A549 (cell line): ENCODE measurements at regions not wholly inside any gene's neighbourhood (a gene's known extent, or its start where the extent isn't known, plus 50 kb on each side); places are given as distances from the start of the nearest gene placed in this dataset.
"Not testable (repeated sequence)": the region's sequence is repeated elsewhere in the genome, so short reads cannot be mapped to it uniquely, and the experiment has no call there.

Source experiments
- ATAC-seq, 2 experiments: fragments of 200-7000 bp in 1 of 2; fragments of >200 bp in 1 of 2; cut with Nextera tagmentation in 1 of 2; cut with Tn5 transposase in 1 of 2; 3 replicates each; pipeline versions ENCODE4 v1.8.0 to v1.9.1; 2018 to 2020; ENCODE audit warnings: mild to moderate bottlenecking in 1 of 2, moderate library complexity in 1 of 2
- CTCF ChIA-PET: fragments of 300-600 bp; sonication (Branson Sonifier 250); formaldehyde crosslinking; extraction: SDS; loops from one replicate; lab custom pipeline; 2021; ENCODE audit warnings: antibody characterized with exemption, inconsistent platforms; lab: Yijun Ruan, JAX
- POLR2A ChIA-PET: fragments of 350-600 bp; formaldehyde crosslinking; extraction: SDS; loops from one replicate; lab custom pipeline; 2021; ENCODE audit warnings: antibody characterized with exemption, inconsistent platforms; lab: Yijun Ruan, JAX
- DNase-seq, 2 experiments: peaks; one replicate each; pipeline versions ENCODE4 v3.0.0 to v3.0.0-alpha.2; 2011 to 2016; ENCODE audit warnings: low read depth in 1 of 2, low spot score in 1 of 2
- FAIRE-seq: peaks from 2 replicates; lab custom pipeline; 2011; peaks lifted over from hg19 to GRCh38; lab: Jason Lieb, UNC
- H3K27ac ChIP-seq, 2 experiments: fragments of >200 bp; sonication (Bioruptor Twin); formaldehyde crosslinking; 3 replicates each; pipeline ENCODE4 v1.5.1; 2016 to 2017
- H3K4me1 ChIP-seq: fragments of >200 bp; sonication (Bioruptor Twin); formaldehyde crosslinking; 3 replicates; pipeline ENCODE4 v1.6.1; 2016
- H3K4me2 ChIP-seq: fragments of >200 bp; sonication (Bioruptor Twin); formaldehyde crosslinking; 3 replicates; pipeline ENCODE4 v1.6.1; 2016
- H3K4me3 ChIP-seq: fragments of >200 bp; sonication (Bioruptor Twin); formaldehyde crosslinking; 3 replicates; pipeline ENCODE4 v1.5.1; 2016
- H3K9me3 ChIP-seq: fragments of >200 bp; sonication (Bioruptor Twin); formaldehyde crosslinking; 3 replicates; pipeline ENCODE4 v1.6.1; 2016
- BHLHE40 ChIP-seq: IDR thresholded peaks from 2 replicates; pipeline ENCODE4 v1.6.1; 2012; ENCODE audit warnings: low read depth, low read length, inconsistent platforms
- CBX2 ChIP-seq: fragments of 200-600 bp; sonication (generic); IDR thresholded peaks from 2 replicates; pipeline ENCODE4 v1.6.1; 2016; ENCODE audit warnings: low read depth, mild to moderate bottlenecking, borderline replicate concordance
- E2F6 ChIP-seq: IDR thresholded peaks from 2 replicates; pipeline ENCODE4 v1.6.1; 2012; ENCODE audit warnings: low read depth, borderline replicate concordance
- EHF ChIP-seq: fragments of 250-450 bp; sonication (Bioruptor Pico); IDR thresholded peaks from 2 replicates; pipeline ENCODE4 v1.5.0; 2020; ENCODE audit warnings: mild to moderate bottlenecking
- EHMT2 ChIP-seq: fragments of 200-600 bp; sonication (generic); IDR thresholded peaks from 2 replicates; pipeline ENCODE4 v1.6.1; 2016; ENCODE audit warnings: antibody characterized with exemption, low read depth, mild to moderate bottlenecking, moderate library complexity
- EP300 ChIP-seq, 2 experiments: fragments of >200 bp; sonication (Bioruptor Twin); formaldehyde crosslinking; IDR thresholded peaks; 2 replicates in 1 of 2; 3 replicates in 1 of 2; pipeline ENCODE4 v1.6.1; 2016 to 2017
- HDAC2 ChIP-seq: fragments of 200-600 bp; sonication (generic); IDR thresholded peaks from 2 replicates; pipeline ENCODE4 v1.6.1; 2016
- HES2 ChIP-seq: fragments of >200 bp; sonication (Bioruptor Twin); formaldehyde crosslinking; IDR thresholded peaks from 2 replicates; pipeline ENCODE4 v1.6.1; 2016
- HOXA7 ChIP-seq: fragments of 250-450 bp; sonication (Bioruptor Pico); IDR thresholded peaks from 2 replicates; pipeline ENCODE4 v1.5.0; 2020; ENCODE audit warnings: mild to moderate bottlenecking, moderate library complexity
- HOXB13 ChIP-seq: fragments of 250-450 bp; sonication (Bioruptor Pico); IDR thresholded peaks from 2 replicates; pipeline ENCODE4 v1.5.0; 2020; ENCODE audit warnings: low read depth, mild to moderate bottlenecking, moderate library complexity
- JUNB ChIP-seq: fragments of >200 bp; sonication (Bioruptor Twin); formaldehyde crosslinking; IDR thresholded peaks from 2 replicates; pipeline ENCODE4 v1.6.1; 2016
- KDM1A ChIP-seq: fragments of 200-600 bp; sonication (generic); IDR thresholded peaks from 2 replicates; pipeline ENCODE4 v1.6.1; 2016; ENCODE audit warnings: low read depth, mild to moderate bottlenecking
- KDM5A ChIP-seq: fragments of 200-600 bp; sonication (generic); IDR thresholded peaks from 2 replicates; pipeline ENCODE4 v1.6.1; 2016; ENCODE audit warnings: antibody characterized with exemption, mild to moderate bottlenecking
- MAFK ChIP-seq: fragments of 450-650 bp; IDR thresholded peaks from 2 replicates; pipeline ENCODE4 v1.6.1; 2014; ENCODE audit not compliant: partially characterized antibody
- MYC ChIP-seq: IDR thresholded peaks from 2 replicates; pipeline ENCODE4 v1.6.1; 2012; ENCODE audit warnings: mild to moderate bottlenecking, inconsistent platforms, low read length, improper control_type of control experiment, borderline replicate concordance
- NFE2L2 ChIP-seq: fragments of 150-350 bp; conservative IDR thresholded peaks from 2 replicates; pipeline ENCODE4 v1.6.1; 2014; ENCODE audit warnings: low read length
- NPAS2 ChIP-seq: fragments of 250-450 bp; sonication (Bioruptor Pico); IDR thresholded peaks from 2 replicates; pipeline ENCODE4 v1.8.0; 2022; ENCODE audit warnings: mild to moderate bottlenecking, moderate library complexity, borderline replicate concordance
- POLR2AphosphoS2 ChIP-seq: conservative IDR thresholded peaks from 2 replicates; pipeline ENCODE4 v1.6.1; 2012; ENCODE audit warnings: low read length, improper control_type of control experiment, inconsistent platforms
- RAD21 ChIP-seq, 2 experiments: fragments of >200 bp in 1 of 2; sonication (Bioruptor Twin) in 1 of 2; formaldehyde crosslinking in 1 of 2; IDR thresholded peaks in 1 of 2; conservative IDR thresholded peaks in 1 of 2; 2 replicates in 1 of 2; 3 replicates in 1 of 2; pipeline ENCODE4 v1.6.1; 2012 to 2018; ENCODE audit warnings: inconsistent platforms in 1 of 2
- RCOR1 ChIP-seq: fragments of 150-350 bp; IDR thresholded peaks from 2 replicates; pipeline ENCODE4 v1.6.1; 2014; ENCODE audit warnings: antibody characterized with exemption, low read length, low read depth
- RFX5 ChIP-seq: fragments of 450-650 bp; IDR thresholded peaks from 2 replicates; pipeline ENCODE4 v1.7.1; 2014; ENCODE audit warnings: antibody characterized with exemption, mild to moderate bottlenecking, moderate library complexity
- RNF2 ChIP-seq: fragments of 200-600 bp; sonication (generic); IDR thresholded peaks from 2 replicates; pipeline ENCODE4 v1.6.1; 2016; ENCODE audit warnings: low read depth, mild to moderate bottlenecking, antibody characterized with exemption, moderate library complexity, borderline replicate concordance
- SMC3 ChIP-seq: fragments of >200 bp; sonication (Bioruptor Twin); formaldehyde crosslinking; IDR thresholded peaks from 3 replicates; pipeline ENCODE4 v1.6.1; 2018; ENCODE audit warnings: inconsistent platforms
- TFCP2L1 ChIP-seq: fragments of 250-450 bp; sonication (Bioruptor Pico); IDR thresholded peaks from 2 replicates; pipeline ENCODE4 v1.5.0; 2021; ENCODE audit warnings: mild to moderate bottlenecking
- TP53 ChIP-seq: fragments of 250-450 bp; sonication (Bioruptor Pico); IDR thresholded peaks from 2 replicates; pipeline ENCODE4 v1.5.0; 2021; ENCODE audit warnings: mild to moderate bottlenecking, moderate library complexity
- USF2 ChIP-seq: fragments of 450-650 bp; IDR thresholded peaks from 2 replicates; pipeline ENCODE4 v1.6.1; 2014; ENCODE audit warnings: antibody characterized with exemption
- WGBS: methylation state at CpG from one replicate; pipeline ENCODE4 v1.1.6; 2017; ENCODE audit errors: missing lambda C conversion rate; 5-methylcytosine and 5-hydroxymethylcytosine counted together

GRCh38 chr22:26768952-26769351 lies 111.6 kb downstream of the MIAT start:
- ATAC-seq = no peak
- peaks cover 20% of the 10 kb centered on the region for H3K4me1 ChIP-seq
- FAIRE-seq = no peak
- CTCF ChIA-PET = interaction anchor here (1.2 kb wide), 1 partner anchor 9 kb away, joined by 3 read pairs; no protein-coding TSS in a partner anchor
- no peak overlapping the region for H3K27ac ChIP-seq
- no peak for DNase-seq
- no peak overlapping the region for H3K4me2 ChIP-seq
- no peak for TF ChIP-seq RAD21 (conservative IDR thresholded peaks at IDR 0.05 in 1 of 2, IDR thresholded peaks at IDR 0.05 in 1 of 2)
- TF ChIP-seq, all 56 proteins: peak for 0
- POLR2A ChIA-PET = no interaction called here
- WGBS = 95% methylated on average over 11 of the region's 11 CpGs
- Histone ChIP-seq H3K4me3 (no peak overlapping the region), H3K9me3 (peaks cover 8% of the 10 kb centered on the region; the same call in 1 of the 3 replicates)

- POLR2A ChIA-PET = no interaction called here
- DNase-seq = no peak
- 25% methylated on average over 1 of the region's 1 CpG for WGBS
- Histone ChIP-seq H3K27ac (no peak overlapping the region), H3K4me1 (peaks cover 14% of the 10 kb centered on the region), H3K9me3 (peaks cover 8% of the 10 kb centered on the region; the same call in 1 of the 3 replicates), H3K4me2 (no peak overlapping the region), H3K4me3 (no peak overlapping the region)
- CTCF ChIA-PET = no interaction called here
- TF ChIP-seq EHMT2 = no peak
- TF ChIP-seq KDM1A = peak; percentile 11; the same call in 1 of the 2 replicates
- no peak for ATAC-seq
- FAIRE-seq = no peak
Measured at GRCh38 chr22:26769663-26770062, 112.3 kb downstream of the MIAT start.

- ATAC-seq = peak; percentile 21 to 50; a peak in 1 of 6 replicates
- CTCF ChIA-PET = no interaction called here
- no peak for TF ChIP-seq HOXB13 (CRISPR knock-in tag)
- TF ChIP-seq JUNB = no peak
- no peak for TF ChIP-seq HDAC2
- no peak for TF ChIP-seq NFE2L2
- no peak for TF ChIP-seq MAFK
- TF ChIP-seq NPAS2 = no peak
- TF ChIP-seq, all 56 proteins: peak for 0
- DNase-seq = no peak
- H3K27ac ChIP-seq = peak overlapping the region in 1 of 2 experiments; percentile 63; a peak in 2 of 6 replicates
- H3K4me1 ChIP-seq = peaks cover 8% of the 10 kb centered on the region; the same call in 2 of the 3 replicates
- no peak for FAIRE-seq
- WGBS = 54% methylated on average over 2 of the region's 2 CpGs
- H3K4me2 ChIP-seq = peak overlapping the region; percentile 16; the same call in 1 of the 3 replicates
- no peak overlapping the region for H3K4me3 ChIP-seq
- POLR2A ChIA-PET = no interaction called here
- peaks cover 8% of the 10 kb centered on the region; the same call in 1 of the 3 replicates for H3K9me3 ChIP-seq
Measured at GRCh38 chr22:26770624-26771023, 113.2 kb downstream of the MIAT start.

GRCh38 chr22:26773054-26773453 lies 115.7 kb downstream of the MIAT start:
- H3K4me3 ChIP-seq, H3K27ac ChIP-seq, FAIRE-seq, CTCF ChIA-PET, DNase-seq, H3K9me3 ChIP-seq, POLR2A ChIA-PET, H3K4me2 ChIP-seq, ATAC-seq: not testable (repeated sequence)
- no CpG with 5 or more reads among the region's 28 CpGs for WGBS
- peaks cover 22% of the 10 kb centered on the region for H3K4me1 ChIP-seq

- WGBS = 93% methylated on average over 3 of the region's 3 CpGs
- Histone ChIP-seq H3K4me2 (no peak overlapping the region), H3K4me1 (peaks cover 20% of the 10 kb centered on the region), H3K4me3 (no peak overlapping the region), H3K9me3 (0 out of 3 replicates have a peak, but pooled peaks cover 2% of the 10 kb centered on the region), H3K27ac (no peak overlapping the region)
- no peak for TF ChIP-seq KDM5A
- no peak for TF ChIP-seq BHLHE40
- no peak for TF ChIP-seq HES2
- TF ChIP-seq RFX5 = no peak
- no peak for TF ChIP-seq TP53 (CRISPR knock-in tag)
- TF ChIP-seq USF2 = no peak
- TF ChIP-seq MAFK = no peak
- TF ChIP-seq CBX2 = no peak
- no peak for TF ChIP-seq EHF (CRISPR knock-in tag)
- no peak for TF ChIP-seq RCOR1
- TF ChIP-seq HOXA7 = no peak
- TF ChIP-seq JUNB = no peak
- no peak for TF ChIP-seq TFCP2L1 (CRISPR knock-in tag)
- TF ChIP-seq SMC3 = no peak
- TF ChIP-seq HOXB13 (CRISPR knock-in tag) = no peak
- TF ChIP-seq MYC = no peak
- no peak for TF ChIP-seq POLR2AphosphoS2
- no peak for TF ChIP-seq RNF2
- no peak for TF ChIP-seq E2F6
- no peak for TF ChIP-seq EP300 (IDR thresholded peaks at IDR 0.05)
- FAIRE-seq (no peak), DNase-seq (no peak), ATAC-seq (no peak)
- ChIA-PET CTCF (interaction anchor here (1.0 kb wide), 1 partner anchor 21 kb away, joined by 3 read pairs; no protein-coding TSS in a partner anchor), POLR2A (no interaction called here)
Measured at GRCh38 chr22:26775394-26775793, 118.0 kb downstream of the MIAT start.
